HG03442 (cell line): ENCODE measurements at regions not wholly inside any gene's neighbourhood (a gene's known extent, or its start where the extent isn't known, plus 50 kb on each side); places are given as distances from the start of the nearest gene placed in this dataset.
"Not testable (repeated sequence)": the region's sequence is repeated elsewhere in the genome, so short reads cannot be mapped to it uniquely, and the experiment has no call there.

Experiments
- ATAC-seq: cut with Tn5 transposase; IDR thresholded peaks from one replicate; pipeline ENCODE4 v1.9.1; 2021; ENCODE audit warnings: mild to moderate bottlenecking, moderate library complexity; ENCODE audit not compliant: unreplicated experiment

GRCh38 chr7:43042302-43042701, 70.1 kb upstream of the HECW1 start:
- no peak for ATAC-seq

- ATAC-seq, result no peak
Measured at GRCh38 chr7:43044511-43044910, 67.9 kb upstream of the HECW1 start.

- no peak for ATAC-seq
Measured at GRCh38 chr7:43054052-43054722, 58.3 kb upstream of the HECW1 start.

GRCh38 chr7:43057141-43057540, 55.3 kb upstream of the HECW1 start:
- ATAC-seq, result no peak

GRCh38 chr7:43058271-43059066, 54.0 kb upstream of the HECW1 start:
- ATAC-seq, result peak; percentile 53

GRCh38 chr7:43059067-43059600, 53.3 kb upstream of the HECW1 start:
- ATAC-seq, result not testable (repeated sequence)
